CD4-positive, CD25-positive, alpha-beta regulatory T cell (primary cell): ENCODE measurements at regions not wholly inside any gene's neighbourhood (a gene's known extent, or its start where the extent isn't known, plus 50 kb on each side); places are given as distances from the start of the nearest gene placed in this dataset.

ENCODE experiments used
- ATAC-seq, 2 donors: fragments of 150-1000 bp; cut with Tn5 transposase; one replicate each; pipeline ENCODE4 v1.10.0; 2021; ENCODE audit warnings: low read depth in 2 of 2, moderate number of reproducible peaks in 2 of 2, moderate library complexity in 1 of 2
- DNase-seq, 3 donors: peaks; one replicate each; pipeline versions ENCODE4 v3.0.0 to v3.0.0-alpha.2; 2012 to 2022; ENCODE audit warnings: mixed read lengths in 1 of 3
- H3K27ac ChIP-seq: one replicate; pipeline ENCODE4 v1.7.0; 2013; ENCODE audit warnings: mild to moderate bottlenecking, low read length; ENCODE audit not compliant: insufficient read depth, poor library complexity, severe bottlenecking
- H3K27me3 ChIP-seq: one replicate; pipeline ENCODE4 v1.7.0; 2013; ENCODE audit warnings: low read length; ENCODE audit not compliant: control insufficient read depth, insufficient read depth
- H3K36me3 ChIP-seq: one replicate; pipeline ENCODE4 v1.7.0; 2013; ENCODE audit warnings: mild to moderate bottlenecking, low read length, moderate library complexity; ENCODE audit not compliant: control insufficient read depth, insufficient read depth
- H3K4me1 ChIP-seq: 2 replicates; pipeline ENCODE4 v1.7.0; 2013; ENCODE audit warnings: mild to moderate bottlenecking, low read length; ENCODE audit not compliant: insufficient read depth, control insufficient read depth, poor library complexity, severe bottlenecking
- H3K4me3 ChIP-seq: one replicate; pipeline ENCODE4 v1.7.0; 2013; ENCODE audit warnings: low read depth, mild to moderate bottlenecking, low read length, moderate library complexity
- H3K9me3 ChIP-seq, 2 experiments: 1 replicate in 1 of 2; 2 replicates in 1 of 2; pipeline ENCODE4 v1.7.0; 2013; ENCODE audit warnings: low read length in 2 of 2, mild to moderate bottlenecking in 1 of 2, moderate library complexity in 1 of 2; ENCODE audit not compliant: control insufficient read depth in 2 of 2
- H3K27ac Mint-ChIP-seq, 3 donors: one replicate each; pipeline ENCODE4 v1.8.0; 2020 to 2022; ENCODE audit warnings: mild to moderate bottlenecking in 3 of 3, mixed read lengths in 3 of 3, moderate library complexity in 2 of 3
- H3K27me3 Mint-ChIP-seq: one replicate; pipeline ENCODE4 v1.8.0; 2022; ENCODE audit warnings: mild to moderate bottlenecking, mixed read lengths
- H3K36me3 Mint-ChIP-seq: one replicate; pipeline ENCODE4 v1.8.0; 2020; ENCODE audit warnings: mixed read lengths
- H3K4me1 Mint-ChIP-seq, 4 donors: one replicate each; pipeline ENCODE4 v1.8.0; 2020 to 2022; ENCODE audit warnings: mixed read lengths in 4 of 4, mild to moderate bottlenecking in 1 of 4
- H3K4me3 Mint-ChIP-seq, 4 donors: one replicate each; pipeline ENCODE4 v1.8.0; 2020 to 2022; ENCODE audit warnings: mild to moderate bottlenecking in 4 of 4, mixed read lengths in 4 of 4, moderate library complexity in 3 of 4
- H3K9me3 Mint-ChIP-seq, 7 donors: one replicate each; pipeline ENCODE4 v1.8.0; 2020 to 2022; ENCODE audit warnings: mixed read lengths in 7 of 7, mild to moderate bottlenecking in 3 of 7, moderate library complexity in 2 of 7

DNA sequence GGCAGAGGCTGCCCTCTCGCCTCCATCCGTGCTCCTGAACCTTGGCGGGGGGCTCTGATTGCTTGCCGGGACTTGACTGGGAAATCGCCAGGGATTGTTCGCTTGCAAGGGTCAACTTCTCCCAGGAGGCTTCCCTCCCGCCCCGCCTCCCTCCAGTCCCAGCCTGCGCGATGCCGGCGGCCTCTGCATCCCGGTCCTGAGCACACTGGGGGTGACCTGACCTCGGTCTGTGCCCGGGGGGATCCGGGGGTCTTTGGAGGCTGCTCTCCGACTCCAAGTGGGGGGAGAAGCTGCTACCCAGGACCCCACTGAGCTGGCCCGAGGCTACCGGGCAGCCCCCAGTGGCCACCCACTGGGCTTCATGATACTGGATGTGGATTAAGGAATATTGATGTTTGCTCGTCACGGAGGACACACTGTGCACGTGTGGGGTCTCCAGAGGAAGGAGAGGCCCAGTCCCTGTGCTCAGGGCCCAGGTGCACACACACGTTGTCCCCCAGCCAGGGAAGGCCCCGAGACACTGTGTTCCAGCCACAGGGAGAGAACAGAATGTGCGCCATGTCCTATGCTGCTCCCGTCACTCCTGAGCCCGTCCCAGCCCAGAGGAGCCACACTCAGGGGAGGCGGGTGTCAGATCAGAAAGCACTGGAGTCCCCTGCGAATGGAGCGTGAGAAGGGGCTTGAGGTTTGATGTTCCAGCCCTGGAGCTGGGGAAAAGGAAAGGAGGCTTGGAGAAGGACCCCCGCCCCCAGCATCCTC lies 55.9 kb upstream of the NKX1-1 start:
- no peak overlapping the region for H3K27ac Mint-ChIP-seq
- Histone ChIP-seq H3K4me3 (no peak overlapping the region), H3K27me3 (peaks cover 3% of the 10 kb centered on the region), H3K36me3 (no peaks in the 10 kb centered on the region), H3K9me3 (no peaks in the 10 kb centered on the region), H3K4me1 (no peaks in the 10 kb centered on the region), H3K27ac (no peak overlapping the region)
- DNase-seq (no peak), ATAC-seq (no peak)
- H3K4me1 Mint-ChIP-seq: no peaks in the 10 kb centered on the region
- peaks cover 0 to 5% (median 2%) of the 10 kb centered on the region in 7 donors for H3K9me3 Mint-ChIP-seq
- H3K27me3 Mint-ChIP-seq: peaks cover 19% of the 10 kb centered on the region
- H3K36me3 Mint-ChIP-seq: no peaks in the 10 kb centered on the region
- H3K4me3 Mint-ChIP-seq: no peak overlapping the region

GRCh38 chr4:1460967-1461868 lies 55.0 kb upstream of the NKX1-1 start:
- no peak overlapping the region for H3K27ac ChIP-seq
- no peaks in the 10 kb centered on the region for H3K4me1 Mint-ChIP-seq
- H3K4me3 ChIP-seq: no peak overlapping the region
- H3K36me3 ChIP-seq: no peaks in the 10 kb centered on the region
- H3K4me1 ChIP-seq: no peaks in the 10 kb centered on the region
- no peaks in the 10 kb centered on the region for H3K36me3 Mint-ChIP-seq
- no peak overlapping the region for H3K27ac Mint-ChIP-seq
- H3K4me3 Mint-ChIP-seq: no peak overlapping the region
- ATAC-seq (no peak), DNase-seq (no peak)
- H3K9me3 Mint-ChIP-seq: peaks cover 0 to 11% (median 4%) of the 10 kb centered on the region in 7 donors
- peaks cover 24% of the 10 kb centered on the region for H3K27me3 Mint-ChIP-seq
- H3K27me3 ChIP-seq: peaks cover 3% of the 10 kb centered on the region
- H3K9me3 ChIP-seq: no peaks in the 10 kb centered on the region

DNA sequence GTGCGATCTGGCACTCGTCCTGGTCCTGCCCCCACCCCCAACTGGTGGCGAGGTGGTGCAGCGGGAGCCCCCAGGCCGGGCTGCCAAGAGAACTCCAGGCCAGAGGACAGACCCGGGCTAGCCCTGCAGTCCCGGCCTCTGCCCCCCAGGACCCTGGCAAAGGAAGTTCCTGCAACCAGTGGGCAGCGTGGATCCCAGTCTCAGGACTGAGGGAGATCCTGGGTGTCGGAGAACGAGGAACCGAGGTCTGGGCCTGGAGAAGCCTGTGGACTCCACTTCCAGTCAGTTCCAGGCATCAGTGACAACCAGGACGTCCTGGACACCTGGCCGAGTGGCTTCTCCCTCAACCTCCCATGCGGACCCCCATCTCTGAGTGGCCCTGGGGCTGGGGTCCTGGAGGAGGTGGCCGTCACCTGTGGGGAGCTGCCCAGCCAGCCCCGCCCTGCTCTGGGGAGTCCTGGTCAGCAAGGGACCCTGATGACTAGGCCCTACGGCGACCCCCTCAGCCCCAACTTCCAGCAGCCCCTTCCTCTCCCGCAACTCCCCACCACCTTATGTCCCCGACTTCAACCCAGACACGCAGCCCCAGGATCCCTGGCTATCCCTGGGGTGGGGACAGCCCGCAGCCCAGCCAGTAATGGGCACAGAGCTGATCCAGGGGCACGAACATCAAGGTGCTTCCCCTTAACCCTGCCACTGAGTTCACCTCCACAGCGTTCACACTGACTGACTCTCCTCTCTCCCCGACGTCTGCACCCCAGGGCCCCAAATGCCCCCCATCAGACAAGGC lies 53.7 kb upstream of the NKX1-1 start:
- H3K9me3 Mint-ChIP-seq: peaks cover 0 to 14% (median 4%) of the 10 kb centered on the region in 7 donors
- no peaks in the 10 kb centered on the region for H3K36me3 Mint-ChIP-seq
- Histone ChIP-seq H3K4me1 (no peaks in the 10 kb centered on the region), H3K36me3 (no peaks in the 10 kb centered on the region), H3K27me3 (peaks cover 3% of the 10 kb centered on the region), H3K9me3 (no peaks in the 10 kb centered on the region), H3K27ac (no peak overlapping the region), H3K4me3 (no peak overlapping the region)
- H3K27me3 Mint-ChIP-seq: peaks cover 24% of the 10 kb centered on the region
- H3K4me1 Mint-ChIP-seq: no peaks in the 10 kb centered on the region
- no peak for ATAC-seq
- no peak overlapping the region for H3K27ac Mint-ChIP-seq
- DNase-seq: no peak
- H3K4me3 Mint-ChIP-seq: no peak overlapping the region

DNA sequence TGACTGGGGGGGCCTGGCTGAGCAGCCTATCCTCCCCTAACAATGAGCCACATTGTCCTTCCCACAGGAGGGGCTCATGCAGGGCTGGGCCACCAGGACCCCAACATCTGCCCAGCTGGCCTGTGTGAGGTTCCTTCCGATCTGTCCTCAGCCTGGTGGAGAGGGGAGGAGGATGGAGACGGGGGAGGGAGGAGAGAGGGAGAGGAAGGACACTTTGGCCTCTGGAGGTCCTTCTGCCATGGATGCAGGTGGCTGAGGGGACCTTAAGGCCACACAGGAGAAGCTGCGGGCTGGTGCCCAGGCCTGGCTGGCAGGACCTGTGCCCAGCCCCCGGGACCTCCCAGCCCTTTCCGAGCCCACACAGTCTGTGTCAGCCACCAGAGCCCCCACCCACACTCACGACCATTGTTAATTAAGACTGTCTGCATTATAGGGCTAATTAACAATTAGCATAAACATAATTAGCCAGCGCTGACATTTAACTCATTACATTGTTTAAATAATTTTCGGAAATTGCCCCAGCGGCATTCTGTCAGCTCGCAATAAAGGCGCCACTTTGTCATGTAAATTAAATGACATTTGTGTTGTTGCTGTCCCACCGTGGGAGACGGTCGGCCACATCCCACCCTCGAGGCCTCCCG lies 53.0 kb upstream of the NKX1-1 start:
- peaks cover 3% of the 10 kb centered on the region for H3K27me3 ChIP-seq
- no peak for ATAC-seq

DNA sequence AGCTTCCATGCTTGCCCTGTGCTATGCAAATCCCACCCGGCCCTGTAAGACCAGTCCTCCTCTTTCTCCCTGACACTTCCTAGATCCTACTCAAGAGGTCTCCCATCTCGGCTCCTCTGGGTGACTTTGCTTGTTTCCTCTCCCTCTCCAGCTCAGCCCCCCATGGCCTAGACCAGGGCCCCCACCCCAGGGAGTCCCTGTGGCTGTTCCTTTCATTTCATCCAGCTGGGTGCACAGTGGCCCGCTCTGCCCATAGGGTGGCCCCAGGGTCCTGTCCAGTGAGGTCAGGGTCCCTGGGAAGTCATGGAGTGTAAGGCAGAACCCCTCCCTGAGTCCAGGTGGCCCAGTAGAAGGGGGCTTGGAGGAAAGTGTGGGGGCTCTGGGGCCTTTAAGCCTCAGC lies 52.3 kb upstream of the NKX1-1 start:
- Mint-ChIP-seq H3K4me1 (peaks cover 0 to 2% (median 0%) of the 10 kb centered on the region in 4 donors), H3K27ac (no peak overlapping the region), H3K27me3 (peaks cover 24% of the 10 kb centered on the region), H3K36me3 (no peaks in the 10 kb centered on the region), H3K4me3 (no peak overlapping the region), H3K9me3 (peaks cover 5 to 18% (median 8%) of the 10 kb centered on the region in 7 donors)
- no peaks in the 10 kb centered on the region for H3K36me3 ChIP-seq
- ATAC-seq (no peak), DNase-seq (no peak)
- H3K4me3 ChIP-seq: no peak overlapping the region
- H3K4me1 ChIP-seq: no peaks in the 10 kb centered on the region
- H3K9me3 ChIP-seq: peaks cover 0 to 2% of the 10 kb centered on the region in 2 experiments
- H3K27ac ChIP-seq: no peak overlapping the region
- H3K27me3 ChIP-seq: peaks cover 3% of the 10 kb centered on the region

More for the DNA sequence above, 53.0 kb upstream of the NKX1-1 start:
- H3K4me3 ChIP-seq: no peak overlapping the region
- no peaks in the 10 kb centered on the region for H3K36me3 Mint-ChIP-seq
- peaks cover 0 to 14% (median 4%) of the 10 kb centered on the region in 7 donors for H3K9me3 Mint-ChIP-seq
- no peaks in the 10 kb centered on the region for H3K36me3 ChIP-seq
- H3K9me3 ChIP-seq: peaks cover 0 to 2% of the 10 kb centered on the region in 2 experiments
- H3K27ac ChIP-seq: no peak overlapping the region
- H3K4me1 ChIP-seq: no peaks in the 10 kb centered on the region
- no peaks in the 10 kb centered on the region for H3K4me1 Mint-ChIP-seq
- H3K4me3 Mint-ChIP-seq: no peak overlapping the region
- H3K27me3 Mint-ChIP-seq: peaks cover 24% of the 10 kb centered on the region
- no peak for DNase-seq
- no peak overlapping the region for H3K27ac Mint-ChIP-seq
